WTC11 (cell line): ENCODE measurements at regions not wholly inside any gene's neighbourhood (a gene's known extent, or its start where the extent isn't known, plus 50 kb on each side); places are given as distances from the start of the nearest gene placed in this dataset.

Experiments used
- ATAC-seq: fragments of 200-7000 bp; cut with Tn5 transposase; 2 replicates; pipeline ENCODE4 v1.10.0; 2021; ENCODE audit warnings: mild to moderate bottlenecking, moderate library complexity
- CTCF ChIA-PET: fragments of 300-600 bp; sonication (Branson Sonifier 250); formaldehyde crosslinking; loops from one replicate; lab custom pipeline; 2021; ENCODE audit warnings: antibody characterized with exemption; lab: Charles Lee
- POLR2A ChIA-PET: fragments of 350-600 bp; sonication (Branson Sonifier 250); formaldehyde crosslinking; loops from one replicate; lab custom pipeline; 2021; ENCODE audit warnings: antibody characterized with exemption; lab: Charles Lee
- DNase-seq: peaks from one replicate; pipeline ENCODE4 v3.0.0; 2021; ENCODE audit warnings: low spot score
- H3K27ac Mint-ChIP-seq: 2 replicates; pipeline ENCODE4 v1.8.0; 2021; ENCODE audit warnings: mixed read lengths
- H3K27me3 Mint-ChIP-seq: 2 replicates; pipeline ENCODE4 v1.8.0; 2021; ENCODE audit warnings: low read depth, mild to moderate bottlenecking, moderate library complexity, mixed read lengths
- H3K36me3 Mint-ChIP-seq: 2 replicates; pipeline ENCODE4 v1.8.0; 2021; ENCODE audit warnings: mixed read lengths
- H3K4me1 Mint-ChIP-seq: 2 replicates; pipeline ENCODE4 v1.8.0; 2022; ENCODE audit warnings: mixed read lengths
- H3K4me3 Mint-ChIP-seq: 2 replicates; pipeline ENCODE4 v1.8.0; 2021; ENCODE audit warnings: mild to moderate bottlenecking, moderate library complexity, mixed read lengths
- H3K9me3 Mint-ChIP-seq: 2 replicates; pipeline ENCODE4 v1.8.0; 2021; ENCODE audit warnings: mixed read lengths
- ATF1 ChIP-seq: sonication (generic); formaldehyde crosslinking; IDR thresholded peaks from 2 replicates; pipeline ENCODE4 v1.8.1; 2023; ENCODE audit warnings: mild to moderate bottlenecking, moderate library complexity, missing genetic modification reagents
- CREB1 ChIP-seq: sonication (generic); formaldehyde crosslinking; IDR thresholded peaks from 2 replicates; pipeline ENCODE4 v1.8.0; 2023; ENCODE audit warnings: mild to moderate bottlenecking, missing genetic modification reagents
- EMX1 ChIP-seq: fragments of 250-450 bp; sonication (Bioruptor Pico); IDR thresholded peaks from 2 replicates; pipeline ENCODE4 v1.8.0; 2021; ENCODE audit warnings: mild to moderate bottlenecking
- ESRRA ChIP-seq: sonication (generic); formaldehyde crosslinking; IDR thresholded peaks from 2 replicates; pipeline ENCODE4 v1.8.1; 2022; ENCODE audit warnings: mild to moderate bottlenecking, missing genetic modification reagents, borderline replicate concordance
- FOXK1 ChIP-seq: sonication (generic); formaldehyde crosslinking; IDR thresholded peaks from 2 replicates; pipeline ENCODE4 v1.8.0; 2022; ENCODE audit warnings: mild to moderate bottlenecking, moderate library complexity, missing genetic modification reagents
- FOXP1 ChIP-seq: sonication (generic); formaldehyde crosslinking; IDR thresholded peaks from 2 replicates; pipeline ENCODE4 v1.8.0; 2022; ENCODE audit warnings: missing genetic modification reagents, mild to moderate bottlenecking, moderate library complexity, borderline replicate concordance
- GTF2I ChIP-seq: fragments of 250-450 bp; sonication (Bioruptor Pico); conservative IDR thresholded peaks from 2 replicates; pipeline ENCODE4 v1.4.0; 2021; ENCODE audit warnings: mild to moderate bottlenecking
- IRF2 ChIP-seq: sonication (generic); formaldehyde crosslinking; IDR thresholded peaks from 2 replicates; pipeline ENCODE4 v1.8.0; 2022; ENCODE audit warnings: low read depth, missing genetic modification reagents, borderline replicate concordance
- MXD4 ChIP-seq: fragments of 250-450 bp; sonication (Bioruptor Pico); IDR thresholded peaks from 2 replicates; pipeline ENCODE4 v1.8.0; 2021; ENCODE audit warnings: mild to moderate bottlenecking, moderate library complexity, borderline replicate concordance
- PRDM15 ChIP-seq: sonication (generic); formaldehyde crosslinking; IDR thresholded peaks from 2 replicates; pipeline ENCODE4 v1.8.0; 2022; ENCODE audit warnings: missing genetic modification reagents
- PRRX2 ChIP-seq: fragments of 250-450 bp; sonication (Bioruptor Pico); IDR thresholded peaks from 2 replicates; pipeline ENCODE4 v1.8.0; 2021; ENCODE audit warnings: mild to moderate bottlenecking
- SMAD4 ChIP-seq: sonication (generic); formaldehyde crosslinking; IDR thresholded peaks from 2 replicates; pipeline ENCODE4 v1.8.0; 2022; ENCODE audit warnings: mild to moderate bottlenecking, missing genetic modification reagents
- STAT6 ChIP-seq: sonication (generic); formaldehyde crosslinking; conservative IDR thresholded peaks from 2 replicates; pipeline ENCODE4 v1.8.1; 2023; ENCODE audit warnings: mild to moderate bottlenecking, low read depth, missing genetic modification reagents, moderate library complexity
- TEAD4 ChIP-seq: sonication (generic); formaldehyde crosslinking; IDR thresholded peaks from 2 replicates; pipeline ENCODE4 v1.8.0; 2022; ENCODE audit warnings: mild to moderate bottlenecking, missing genetic modification reagents
- TP53 ChIP-seq: sonication (generic); formaldehyde crosslinking; IDR thresholded peaks from 2 replicates; pipeline ENCODE4 v1.8.1; 2023; ENCODE audit warnings: mild to moderate bottlenecking, missing genetic modification reagents
- ZNF396 ChIP-seq: fragments of 250-450 bp; sonication (Bioruptor Pico); IDR thresholded peaks from 2 replicates; pipeline ENCODE4 v1.8.0; 2021; ENCODE audit warnings: mild to moderate bottlenecking, moderate library complexity, borderline replicate concordance
- TF ChIP-seq, protein P1 (sequence below): sonication (generic); formaldehyde crosslinking; IDR thresholded peaks from 2 replicates; pipeline ENCODE4 v1.8.0; 2022; ENCODE audit warnings: mild to moderate bottlenecking, missing genetic modification reagents
- TF ChIP-seq, protein P2 (sequence below): sonication (generic); formaldehyde crosslinking; IDR thresholded peaks from 2 replicates; pipeline ENCODE4 v1.8.1; 2023; ENCODE audit warnings: mild to moderate bottlenecking, missing genetic modification reagents, borderline replicate concordance
- TF ChIP-seq, protein P3 (sequence below): sonication (generic); formaldehyde crosslinking; IDR thresholded peaks from 2 replicates; pipeline ENCODE4 v1.8.1; 2022; ENCODE audit warnings: low read depth, missing genetic modification reagents, borderline replicate concordance
- TF ChIP-seq, protein P4 (sequence below): sonication (generic); formaldehyde crosslinking; IDR thresholded peaks from 2 replicates; pipeline ENCODE4 v1.8.1; 2023; ENCODE audit warnings: mild to moderate bottlenecking, missing genetic modification reagents, moderate library complexity

DNA sequence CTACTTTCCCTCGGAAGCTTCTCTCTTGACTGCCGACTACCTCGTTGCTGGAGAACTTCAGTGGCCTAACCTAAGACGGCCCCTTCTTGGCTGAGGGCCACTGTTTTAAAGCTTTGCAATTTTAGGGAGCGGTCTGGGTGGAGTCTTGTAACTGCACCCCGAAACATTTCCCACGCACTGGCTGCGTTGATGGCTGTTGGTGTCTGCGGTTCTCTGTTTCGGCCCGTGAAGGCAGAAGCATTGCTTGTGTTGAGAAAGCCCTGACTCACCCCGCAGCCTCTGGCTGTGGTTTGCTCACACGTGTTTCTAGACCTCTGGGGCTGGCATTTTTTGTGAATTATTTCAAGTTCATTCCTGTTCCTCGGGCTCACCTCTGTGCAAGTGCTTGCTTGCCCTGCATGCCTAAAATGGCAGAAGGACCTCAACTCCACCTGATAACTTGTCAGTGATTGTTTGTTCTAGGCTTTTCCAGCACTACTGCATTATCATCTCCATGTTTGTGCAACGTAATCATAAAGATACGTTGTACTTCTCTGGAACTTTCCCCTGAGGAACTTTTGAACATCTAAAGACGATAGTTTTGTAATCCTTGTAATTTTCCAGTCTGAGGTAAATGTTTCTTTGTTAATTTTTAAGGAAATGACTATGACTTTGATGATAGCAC, 94.2 kb upstream of the DLX2 start:
- ChIA-PET CTCF (no interaction called here), POLR2A (no interaction called here)
- H3K4me1 Mint-ChIP-seq: no peaks in the 10 kb centered on the region
- no peak for DNase-seq
- H3K27ac Mint-ChIP-seq: no peak overlapping the region
- peaks cover 68% of the 10 kb centered on the region for H3K9me3 Mint-ChIP-seq
- H3K27me3 Mint-ChIP-seq: peaks cover 9% of the 10 kb centered on the region
- H3K36me3 Mint-ChIP-seq: peaks cover 58% of the 10 kb centered on the region
- TF ChIP-seq STAT6 (CRISPR knock-in tag) (no peak), ZNF396 (CRISPR knock-in tag) (no peak), ESRRA (CRISPR knock-in tag) (no peak), TP53 (CRISPR knock-in tag) (no peak)
- TF ChIP-seq, protein P1, sequence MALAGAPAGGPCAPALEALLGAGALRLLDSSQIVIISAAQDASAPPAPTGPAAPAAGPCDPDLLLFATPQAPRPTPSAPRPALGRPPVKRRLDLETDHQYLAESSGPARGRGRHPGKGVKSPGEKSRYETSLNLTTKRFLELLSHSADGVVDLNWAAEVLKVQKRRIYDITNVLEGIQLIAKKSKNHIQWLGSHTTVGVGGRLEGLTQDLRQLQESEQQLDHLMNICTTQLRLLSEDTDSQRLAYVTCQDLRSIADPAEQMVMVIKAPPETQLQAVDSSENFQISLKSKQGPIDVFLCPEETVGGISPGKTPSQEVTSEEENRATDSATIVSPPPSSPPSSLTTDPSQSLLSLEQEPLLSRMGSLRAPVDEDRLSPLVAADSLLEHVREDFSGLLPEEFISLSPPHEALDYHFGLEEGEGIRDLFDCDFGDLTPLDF (CRISPR knock-in tag): no peak
- TF ChIP-seq, protein P2, sequence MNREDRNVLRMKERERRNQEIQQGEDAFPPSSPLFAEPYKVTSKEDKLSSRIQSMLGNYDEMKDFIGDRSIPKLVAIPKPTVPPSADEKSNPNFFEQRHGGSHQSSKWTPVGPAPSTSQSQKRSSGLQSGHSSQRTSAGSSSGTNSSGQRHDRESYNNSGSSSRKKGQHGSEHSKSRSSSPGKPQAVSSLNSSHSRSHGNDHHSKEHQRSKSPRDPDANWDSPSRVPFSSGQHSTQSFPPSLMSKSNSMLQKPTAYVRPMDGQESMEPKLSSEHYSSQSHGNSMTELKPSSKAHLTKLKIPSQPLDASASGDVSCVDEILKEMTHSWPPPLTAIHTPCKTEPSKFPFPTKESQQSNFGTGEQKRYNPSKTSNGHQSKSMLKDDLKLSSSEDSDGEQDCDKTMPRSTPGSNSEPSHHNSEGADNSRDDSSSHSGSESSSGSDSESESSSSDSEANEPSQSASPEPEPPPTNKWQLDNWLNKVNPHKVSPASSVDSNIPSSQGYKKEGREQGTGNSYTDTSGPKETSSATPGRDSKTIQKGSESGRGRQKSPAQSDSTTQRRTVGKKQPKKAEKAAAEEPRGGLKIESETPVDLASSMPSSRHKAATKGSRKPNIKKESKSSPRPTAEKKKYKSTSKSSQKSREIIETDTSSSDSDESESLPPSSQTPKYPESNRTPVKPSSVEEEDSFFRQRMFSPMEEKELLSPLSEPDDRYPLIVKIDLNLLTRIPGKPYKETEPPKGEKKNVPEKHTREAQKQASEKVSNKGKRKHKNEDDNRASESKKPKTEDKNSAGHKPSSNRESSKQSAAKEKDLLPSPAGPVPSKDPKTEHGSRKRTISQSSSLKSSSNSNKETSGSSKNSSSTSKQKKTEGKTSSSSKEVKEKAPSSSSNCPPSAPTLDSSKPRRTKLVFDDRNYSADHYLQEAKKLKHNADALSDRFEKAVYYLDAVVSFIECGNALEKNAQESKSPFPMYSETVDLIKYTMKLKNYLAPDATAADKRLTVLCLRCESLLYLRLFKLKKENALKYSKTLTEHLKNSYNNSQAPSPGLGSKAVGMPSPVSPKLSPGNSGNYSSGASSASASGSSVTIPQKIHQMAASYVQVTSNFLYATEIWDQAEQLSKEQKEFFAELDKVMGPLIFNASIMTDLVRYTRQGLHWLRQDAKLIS (CRISPR knock-in tag): no peak
- no peak for ATAC-seq
- H3K4me3 Mint-ChIP-seq: no peak overlapping the region

DNA sequence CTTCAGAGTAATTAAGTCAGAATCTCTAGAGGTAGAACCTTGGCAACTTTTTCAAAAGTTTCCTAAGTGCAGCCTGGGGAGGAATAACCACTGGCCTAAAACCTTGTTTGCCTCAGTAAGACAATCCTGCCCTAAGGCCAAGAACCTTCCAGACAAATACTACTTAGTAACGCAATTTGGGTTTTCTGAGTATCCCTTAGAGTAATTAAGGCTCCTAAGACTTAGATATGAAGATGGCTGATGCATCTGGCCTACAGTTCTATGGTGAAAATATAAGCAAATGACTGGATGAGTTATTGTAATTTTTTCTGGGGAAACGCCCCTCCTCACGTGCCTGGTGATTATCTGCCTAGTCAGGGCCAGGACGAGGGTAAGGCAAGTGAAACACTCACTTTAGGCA, 95.7 kb upstream of the DLX2 start:
- Mint-ChIP-seq H3K9me3 (peaks cover 59% of the 10 kb centered on the region), H3K27ac (no peak overlapping the region), H3K27me3 (peaks cover 3% of the 10 kb centered on the region; the same call in 1 of the 2 replicates), H3K4me3 (no peak overlapping the region), H3K4me1 (no peaks in the 10 kb centered on the region), H3K36me3 (peaks cover 47% of the 10 kb centered on the region)
- ChIA-PET POLR2A (no interaction called here), CTCF (no interaction called here)
- no peak for ATAC-seq
- DNase-seq: no peak
- TF ChIP-seq FOXK1 (no peak), PRRX2 (CRISPR knock-in tag) (no peak), EMX1 (CRISPR knock-in tag) (no peak), PRDM15 (CRISPR knock-in tag) (no peak), ESRRA (CRISPR knock-in tag) (no peak), GTF2I (CRISPR knock-in tag) (no peak), TEAD4 (no peak), SMAD4 (CRISPR knock-in tag) (no peak), ATF1 (CRISPR knock-in tag) (no peak), CREB1 (no peak), MXD4 (CRISPR knock-in tag) (no peak), IRF2 (CRISPR knock-in tag) (no peak), FOXP1 (CRISPR knock-in tag) (no peak)
- TF ChIP-seq, protein P3, sequence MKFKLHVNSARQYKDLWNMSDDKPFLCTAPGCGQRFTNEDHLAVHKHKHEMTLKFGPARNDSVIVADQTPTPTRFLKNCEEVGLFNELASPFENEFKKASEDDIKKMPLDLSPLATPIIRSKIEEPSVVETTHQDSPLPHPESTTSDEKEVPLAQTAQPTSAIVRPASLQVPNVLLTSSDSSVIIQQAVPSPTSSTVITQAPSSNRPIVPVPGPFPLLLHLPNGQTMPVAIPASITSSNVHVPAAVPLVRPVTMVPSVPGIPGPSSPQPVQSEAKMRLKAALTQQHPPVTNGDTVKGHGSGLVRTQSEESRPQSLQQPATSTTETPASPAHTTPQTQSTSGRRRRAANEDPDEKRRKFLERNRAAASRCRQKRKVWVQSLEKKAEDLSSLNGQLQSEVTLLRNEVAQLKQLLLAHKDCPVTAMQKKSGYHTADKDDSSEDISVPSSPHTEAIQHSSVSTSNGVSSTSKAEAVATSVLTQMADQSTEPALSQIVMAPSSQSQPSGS (CRISPR knock-in tag): no peak
- TF ChIP-seq, protein P4, sequence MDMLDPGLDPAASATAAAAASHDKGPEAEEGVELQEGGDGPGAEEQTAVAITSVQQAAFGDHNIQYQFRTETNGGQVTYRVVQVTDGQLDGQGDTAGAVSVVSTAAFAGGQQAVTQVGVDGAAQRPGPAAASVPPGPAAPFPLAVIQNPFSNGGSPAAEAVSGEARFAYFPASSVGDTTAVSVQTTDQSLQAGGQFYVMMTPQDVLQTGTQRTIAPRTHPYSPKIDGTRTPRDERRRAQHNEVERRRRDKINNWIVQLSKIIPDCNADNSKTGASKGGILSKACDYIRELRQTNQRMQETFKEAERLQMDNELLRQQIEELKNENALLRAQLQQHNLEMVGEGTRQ (CRISPR knock-in tag): no peak
